Urinary bladder (tissue), 3 donors: ENCODE measurements at regions not wholly inside any gene's neighbourhood (a gene's known extent, or its start where the extent isn't known, plus 50 kb on each side); places are given as distances from the start of the nearest gene placed in this dataset.
"Not testable (repeated sequence)": the region's sequence is repeated elsewhere in the genome, so short reads cannot be mapped to it uniquely, and the experiment has no call there.

Experiments
- DNase-seq: peaks from one replicate; pipeline ENCODE4 v3.0.0-alpha.2; 2015; ENCODE audit errors: extremely low spot score
- H3K27ac ChIP-seq: one replicate; pipeline ENCODE4 v1.5.1; 2013; ENCODE audit warnings: low read depth, mild to moderate bottlenecking, moderate library complexity
- H3K36me3 ChIP-seq: one replicate; pipeline ENCODE4 v1.6.1; 2013; ENCODE audit warnings: mild to moderate bottlenecking, moderate library complexity; ENCODE audit not compliant: insufficient read depth
- H3K4me1 ChIP-seq: one replicate; pipeline ENCODE4 v1.6.1; 2013; ENCODE audit warnings: mild to moderate bottlenecking, moderate library complexity; ENCODE audit not compliant: insufficient read depth
- H3K4me3 ChIP-seq: one replicate; pipeline ENCODE4 v1.5.1; 2013; ENCODE audit warnings: low read depth, low read length
- WGBS: extraction: QIAGEN DNeasy Blood & Tissue Kit; methylation state at CpG from one replicate; pipeline ENCODE4 v1.1.7; 2013; 5-methylcytosine and 5-hydroxymethylcytosine counted together
- donor health status: healthy with polysubstance abuse.
- donor health status: healthy.

DNA sequence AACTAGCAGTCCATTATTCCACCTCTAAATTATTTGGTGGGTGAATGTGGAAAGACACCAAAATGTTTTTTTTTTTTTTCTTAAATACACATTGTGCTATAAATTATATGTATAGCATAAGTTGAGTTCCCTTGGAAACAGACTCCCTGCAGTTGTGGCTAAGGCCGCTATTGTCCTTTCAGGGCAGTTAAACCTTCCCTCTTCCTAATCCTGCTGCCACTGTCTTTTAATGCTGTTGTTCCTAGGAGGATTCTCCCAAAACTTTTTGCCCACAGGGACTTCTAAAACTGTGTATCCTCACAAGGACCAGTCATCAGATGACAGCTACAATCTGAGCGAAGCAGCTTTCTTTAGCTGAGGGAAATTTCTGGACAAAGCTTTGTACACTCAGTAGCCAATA lies 478.9 kb upstream of the CHORDC1 start:
- no peaks in the 10 kb centered on the region for H3K36me3 ChIP-seq
- H3K4me1 ChIP-seq = no peaks in the 10 kb centered on the region
- no peak for DNase-seq
- 87% methylated on average over 2 of the region's 2 CpGs for WGBS
- H3K4me3 ChIP-seq = no peak overlapping the region
- no peak overlapping the region for H3K27ac ChIP-seq

DNA sequence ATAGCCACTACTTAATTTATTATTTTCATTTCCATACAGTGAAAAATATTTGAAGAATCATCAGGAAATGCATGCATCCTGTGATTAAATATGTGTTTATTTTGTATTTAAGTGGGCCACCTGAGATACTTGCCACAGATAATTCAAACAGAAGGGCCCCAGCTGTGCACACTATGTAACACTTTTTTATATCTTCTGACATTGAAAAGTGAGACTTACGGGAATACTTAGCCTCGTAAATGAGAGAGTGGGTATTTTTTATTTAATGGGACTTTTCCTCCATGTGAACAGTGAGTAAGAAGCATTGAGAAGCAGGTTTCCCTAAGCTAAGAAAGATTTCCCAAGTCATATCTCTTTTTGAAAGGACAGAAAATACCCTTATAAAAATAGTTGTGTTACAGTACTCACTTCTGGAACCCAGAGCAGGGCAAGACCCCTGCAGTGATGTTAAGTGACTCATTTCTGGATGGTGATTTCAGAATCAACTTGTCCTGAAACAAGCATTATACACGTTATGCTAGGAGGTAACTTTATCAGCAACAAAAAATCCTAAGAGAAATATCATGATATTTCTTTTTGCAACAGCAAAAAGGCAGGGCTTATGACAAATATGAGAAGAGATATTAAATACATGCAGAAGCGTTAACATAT lies 478.1 kb upstream of the CHORDC1 start:
- no peaks in the 10 kb centered on the region for H3K36me3 ChIP-seq
- no peak overlapping the region for H3K27ac ChIP-seq
- 38% methylated on average over 4 of the region's 4 CpGs for WGBS
- no peaks in the 10 kb centered on the region for H3K4me1 ChIP-seq
- no peak for DNase-seq
- H3K4me3 ChIP-seq = no peak overlapping the region

DNA sequence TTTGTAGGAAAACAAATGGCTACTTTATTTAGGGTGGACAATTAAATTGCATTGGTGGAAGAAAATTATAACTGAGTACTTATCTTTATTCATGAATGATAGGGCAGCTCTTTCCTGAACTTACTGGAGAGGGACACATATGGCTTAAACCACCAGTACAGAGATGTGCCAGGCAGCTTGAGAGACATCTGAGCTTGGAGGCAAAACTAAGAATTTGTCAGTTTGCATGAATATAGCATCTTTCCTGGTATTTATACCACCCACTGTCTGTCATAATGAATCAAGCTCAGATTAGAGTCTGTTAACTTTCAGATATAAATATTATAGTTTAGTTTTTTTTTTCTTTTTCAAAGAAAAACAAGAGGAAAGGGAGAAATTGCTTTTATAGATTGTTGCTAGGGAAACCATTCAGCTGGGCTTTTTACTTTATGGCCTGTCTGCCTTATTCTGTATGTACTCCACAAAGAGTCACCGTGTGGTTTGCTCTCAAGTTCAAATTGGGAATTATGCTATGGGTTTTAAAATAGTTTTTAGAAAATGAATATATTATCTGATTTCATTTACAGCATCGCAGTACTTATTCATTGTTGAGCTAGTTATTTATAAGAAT lies 477.0 kb upstream of the CHORDC1 start:
- Histone ChIP-seq H3K27ac (no peak overlapping the region), H3K4me1 (no peaks in the 10 kb centered on the region), H3K36me3 (no peaks in the 10 kb centered on the region), H3K4me3 (no peak overlapping the region)
- WGBS = 53% methylated on average over 2 of the region's 2 CpGs
- DNase-seq = no peak

DNA sequence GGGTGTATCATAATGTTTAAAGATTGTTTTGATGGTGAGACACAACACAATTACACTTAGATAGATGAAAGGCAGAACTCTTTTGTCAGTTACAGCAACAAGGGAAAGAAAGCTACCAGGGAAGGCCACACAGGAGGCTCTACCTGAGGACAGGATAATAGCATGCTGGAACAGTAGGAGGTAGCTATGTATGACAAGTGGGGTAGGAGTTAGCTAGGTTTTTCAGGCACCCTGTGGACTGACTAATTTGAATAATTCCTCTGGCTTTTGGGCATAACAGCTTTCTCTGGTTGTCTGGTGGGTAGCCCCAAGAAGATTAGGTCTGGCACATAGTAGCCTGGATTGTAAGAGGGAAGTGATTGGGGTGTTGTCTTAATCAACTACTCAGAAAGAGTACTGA lies 475.4 kb upstream of the CHORDC1 start:
- no peaks in the 10 kb centered on the region for H3K4me1 ChIP-seq
- DNase-seq = no peak
- H3K27ac ChIP-seq = no peak overlapping the region
- no peak overlapping the region for H3K4me3 ChIP-seq
- H3K36me3 ChIP-seq = no peaks in the 10 kb centered on the region

DNA sequence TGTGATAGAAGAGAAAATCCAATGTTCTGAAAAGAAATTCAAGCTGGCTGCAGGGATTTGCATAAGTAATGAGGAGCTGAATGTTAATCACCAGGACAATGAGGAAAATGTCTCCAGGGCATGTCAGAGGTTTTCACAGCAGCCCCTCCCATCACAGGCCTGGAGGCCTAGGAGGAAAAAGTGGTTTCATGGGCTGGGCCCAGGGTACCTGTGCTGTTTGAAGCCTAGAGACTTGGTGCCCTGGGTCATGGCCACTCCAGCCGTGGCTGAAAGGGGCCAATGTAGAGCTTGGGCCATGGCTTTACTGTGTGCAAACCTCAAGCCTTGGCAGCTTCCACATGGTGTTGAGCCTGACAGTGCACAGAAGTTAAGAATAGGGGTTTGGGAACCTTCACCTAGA lies 452.6 kb upstream of the CHORDC1 start:
- H3K4me1 ChIP-seq, H3K27ac ChIP-seq, H3K36me3 ChIP-seq, H3K4me3 ChIP-seq, DNase-seq: not testable (repeated sequence)
- 89% methylated on average over 1 of the region's 1 CpG for WGBS

DNA sequence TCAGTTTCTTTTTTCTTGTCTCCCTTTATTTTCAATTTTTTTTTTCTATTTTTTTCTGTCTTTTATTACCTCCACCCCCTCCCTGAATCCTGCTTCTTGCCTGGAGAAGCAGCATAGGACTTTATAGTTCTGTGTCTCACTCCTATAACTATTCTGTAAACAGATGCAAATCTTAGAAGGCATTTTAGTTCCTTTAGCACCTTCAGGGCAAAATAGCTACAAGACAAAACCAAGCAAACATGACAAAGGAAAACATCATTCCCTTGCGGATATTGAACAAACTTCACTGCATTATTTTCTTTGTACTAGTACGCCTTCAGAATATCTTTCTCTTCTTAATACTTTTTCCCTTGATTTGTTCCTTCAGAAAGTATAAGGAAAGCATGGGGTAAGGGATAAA lies 446.2 kb upstream of the CHORDC1 start:
- 95% methylated on average over 2 of the region's 2 CpGs for WGBS

DNA sequence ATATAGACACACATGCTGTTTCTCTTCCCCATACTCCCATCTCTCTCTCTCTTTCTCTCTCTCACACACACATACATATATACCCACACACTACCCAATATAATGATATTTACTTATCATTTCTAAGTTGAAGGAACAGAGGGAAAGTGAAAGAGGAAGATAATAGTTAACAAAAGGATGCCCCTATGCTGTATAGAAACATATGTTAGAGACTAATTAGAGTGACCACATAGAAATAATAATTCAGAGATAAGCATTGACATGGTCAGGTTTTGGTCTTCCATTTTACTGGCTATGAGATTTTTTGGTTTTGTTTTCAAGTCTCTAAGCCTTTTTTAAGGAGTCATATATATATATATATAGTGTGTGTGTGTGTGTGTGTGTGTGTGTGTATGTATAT lies 445.7 kb upstream of the CHORDC1 start:
- DNase-seq = no peak
- H3K4me3 ChIP-seq = no peak overlapping the region
- no peaks in the 10 kb centered on the region for H3K4me1 ChIP-seq
- H3K27ac ChIP-seq = no peak overlapping the region
- H3K36me3 ChIP-seq = no peaks in the 10 kb centered on the region

More for the DNA sequence above, 446.2 kb upstream of the CHORDC1 start:
- Histone ChIP-seq H3K27ac (no peak overlapping the region), H3K4me3 (no peak overlapping the region), H3K4me1 (no peaks in the 10 kb centered on the region), H3K36me3 (no peaks in the 10 kb centered on the region)
- DNase-seq = no peak

DNA sequence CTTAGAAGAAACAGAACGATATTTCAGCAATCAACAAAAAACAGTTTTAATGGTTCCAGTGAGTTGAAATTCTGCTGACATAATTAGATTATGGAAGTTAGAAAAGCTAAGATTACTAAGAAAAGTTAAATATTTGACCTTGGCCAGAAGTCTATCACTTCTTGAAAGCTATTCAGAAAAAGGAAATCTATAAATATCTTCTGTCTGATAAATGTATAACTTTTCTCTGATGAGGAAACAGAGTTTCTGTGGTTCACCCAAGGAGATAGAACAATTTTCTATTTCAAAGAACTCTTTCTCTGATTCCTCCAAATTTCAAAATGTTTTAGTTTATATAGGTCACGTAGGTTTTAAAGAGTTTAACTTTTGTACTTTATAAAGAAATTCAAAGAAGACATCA lies 438.4 kb upstream of the CHORDC1 start:
- no peak for DNase-seq
- 82% methylated on average over 2 of the region's 2 CpGs for WGBS
- Histone ChIP-seq H3K4me3 (no peak overlapping the region), H3K27ac (no peak overlapping the region), H3K4me1 (no peaks in the 10 kb centered on the region), H3K36me3 (no peaks in the 10 kb centered on the region)

DNA sequence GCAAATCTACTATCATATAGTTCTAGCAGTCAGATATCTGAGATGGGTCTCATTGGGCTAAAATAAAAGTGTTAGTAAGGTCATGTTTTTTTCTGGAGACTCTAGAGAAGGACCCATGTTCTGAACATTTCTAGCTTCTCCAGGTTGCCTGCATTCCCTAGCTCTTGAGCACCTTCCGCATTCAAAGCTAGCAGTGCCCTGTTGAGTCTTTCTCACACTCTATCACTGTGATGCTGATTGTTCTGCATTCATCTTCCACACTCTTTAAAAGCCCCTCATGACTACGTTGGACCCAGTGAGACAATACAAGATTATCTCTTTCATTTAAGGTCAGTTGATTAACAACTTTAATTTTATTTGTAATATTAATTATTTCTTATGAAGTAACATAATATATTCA lies 433.3 kb upstream of the CHORDC1 start:
- H3K4me3 ChIP-seq = no peak overlapping the region
- no peak for DNase-seq
- 91% methylated on average over 2 of the region's 2 CpGs for WGBS
- no peaks in the 10 kb centered on the region for H3K4me1 ChIP-seq
- H3K36me3 ChIP-seq = no peaks in the 10 kb centered on the region
- H3K27ac ChIP-seq = no peak overlapping the region

DNA sequence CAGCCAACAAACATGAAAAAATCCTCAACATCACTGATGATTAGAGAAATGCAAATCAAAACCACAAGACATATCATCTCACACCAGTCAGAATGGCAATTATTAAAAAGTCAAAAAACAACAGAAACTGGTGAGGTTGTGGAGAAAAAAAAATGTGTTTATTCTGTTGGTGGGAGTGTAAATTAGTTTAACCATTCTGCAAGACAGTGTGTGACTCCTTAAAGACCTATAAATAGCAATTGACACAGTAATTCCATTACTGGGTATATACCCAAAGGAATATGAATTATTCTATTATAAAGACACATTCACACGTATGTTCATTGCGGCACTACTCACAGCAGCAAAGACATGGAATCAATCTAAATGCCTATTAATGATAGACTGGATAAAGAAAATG lies 427.3 kb upstream of the CHORDC1 start:
- Histone ChIP-seq H3K27ac (no peak overlapping the region), H3K4me3 (no peak overlapping the region), H3K36me3 (no peaks in the 10 kb centered on the region), H3K4me1 (no peaks in the 10 kb centered on the region)
- 94% methylated on average over 2 of the region's 2 CpGs for WGBS
- no peak for DNase-seq

DNA sequence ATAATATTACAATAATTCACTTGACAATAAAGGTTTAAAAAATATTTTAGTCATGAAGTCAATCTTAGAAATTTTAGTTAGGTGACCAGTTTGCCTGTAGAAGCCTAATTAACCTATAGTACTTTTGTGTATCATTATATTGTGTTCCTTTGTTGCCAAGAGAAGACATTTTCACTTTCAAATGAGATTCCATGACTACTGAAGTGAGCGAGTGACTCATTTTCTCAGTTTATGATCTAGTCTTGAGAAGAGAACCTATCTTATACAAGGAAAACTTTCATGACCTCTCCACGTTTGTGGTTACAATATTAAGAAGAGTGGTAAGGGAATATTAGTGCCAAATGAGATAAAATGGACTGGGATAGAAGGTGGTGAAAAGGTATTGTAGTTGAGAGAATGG lies 423.9 kb upstream of the CHORDC1 start:
- DNase-seq = no peak
- Histone ChIP-seq H3K27ac (no peak overlapping the region), H3K4me3 (no peak overlapping the region), H3K4me1 (no peaks in the 10 kb centered on the region), H3K36me3 (no peaks in the 10 kb centered on the region)
- WGBS = 76% methylated on average over 2 of the region's 2 CpGs

DNA sequence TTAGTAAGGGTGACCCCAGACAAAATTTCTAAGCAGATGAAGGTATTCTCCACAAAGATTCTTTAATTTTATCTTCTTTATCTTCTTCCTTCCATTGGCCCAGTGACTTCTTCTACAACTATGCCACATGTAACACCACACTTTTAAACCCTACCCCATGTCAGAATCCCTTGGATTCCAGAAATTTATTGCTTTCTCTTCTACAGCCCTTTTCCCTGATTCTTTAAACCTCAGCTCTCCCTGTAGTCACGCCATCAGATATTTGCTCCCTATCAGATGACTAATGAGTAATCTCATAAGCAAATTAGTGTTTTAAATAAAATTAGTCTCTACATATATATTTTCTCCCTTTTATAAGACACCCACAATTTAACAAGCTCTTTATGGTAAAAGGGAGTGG lies 423.4 kb upstream of the CHORDC1 start:
- no peak for DNase-seq
- WGBS = 92% methylated on average over 1 of the region's 1 CpG
- no peak overlapping the region for H3K27ac ChIP-seq

DNA sequence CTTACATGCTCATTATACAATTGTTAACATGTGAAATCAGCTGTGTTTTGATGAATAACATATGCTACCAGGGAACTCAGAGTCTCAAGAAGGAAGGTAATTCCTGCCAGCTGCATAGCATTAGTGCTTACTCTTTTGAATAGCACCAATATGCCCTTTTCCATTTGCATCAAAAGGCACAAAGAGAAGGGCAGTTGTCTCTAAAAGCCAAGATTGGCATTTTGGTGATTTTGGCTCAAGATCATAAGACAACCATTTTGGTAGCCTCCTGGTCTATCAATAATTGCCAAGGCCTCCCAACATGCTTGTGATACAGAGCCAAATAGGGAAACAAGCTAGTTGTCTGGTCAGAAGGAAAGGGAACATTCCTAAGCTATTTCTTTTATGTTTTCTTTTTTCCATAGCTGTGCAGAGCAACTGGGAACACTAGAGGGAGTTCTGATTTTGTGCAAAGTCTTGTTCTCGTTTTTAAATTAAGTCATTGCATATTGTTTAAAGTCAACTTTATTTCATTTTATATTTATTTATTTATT lies 416.7 kb upstream of the CHORDC1 start:
- no peaks in the 10 kb centered on the region for H3K36me3 ChIP-seq
- H3K27ac ChIP-seq = no peak overlapping the region
- H3K4me1 ChIP-seq = no peaks in the 10 kb centered on the region
- H3K4me3 ChIP-seq = no peak overlapping the region
- DNase-seq = peak; percentile 7
- WGBS = 4% methylated on average over 1 of the region's 1 CpG

More for the DNA sequence above, 423.4 kb upstream of the CHORDC1 start:
- H3K4me3 ChIP-seq = no peak overlapping the region
- no peaks in the 10 kb centered on the region for H3K4me1 ChIP-seq
- H3K36me3 ChIP-seq = no peaks in the 10 kb centered on the region

DNA sequence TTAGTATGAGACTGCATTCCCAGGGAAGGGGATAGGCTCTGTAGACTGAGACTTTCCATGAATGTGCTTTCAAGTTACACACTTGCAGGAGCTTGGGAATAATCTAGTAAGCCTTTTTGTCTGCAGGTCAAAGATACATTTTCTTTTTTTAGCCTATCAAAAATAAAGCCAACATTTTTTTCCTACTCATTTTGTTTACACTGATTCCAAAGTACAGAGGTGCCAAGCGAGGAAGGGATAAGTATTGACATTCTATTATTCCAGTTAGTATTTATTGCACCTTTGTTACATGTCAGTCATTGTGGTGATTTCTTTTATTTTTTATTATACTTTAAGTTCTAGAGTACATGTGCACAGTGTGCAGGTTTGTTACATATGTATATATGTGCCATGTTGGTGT lies 413.0 kb upstream of the CHORDC1 start:
- Histone ChIP-seq H3K36me3 (no peaks in the 10 kb centered on the region), H3K4me1 (no peaks in the 10 kb centered on the region), H3K27ac (no peak overlapping the region), H3K4me3 (no peak overlapping the region)
- WGBS = 91% methylated on average over 1 of the region's 1 CpG
- no peak for DNase-seq
